Mammary epithelial cell (primary cell): ENCODE measurements at regions not wholly inside any gene's neighbourhood (a gene's known extent, or its start where the extent isn't known, plus 50 kb on each side); places are given as distances from the start of the nearest gene placed in this dataset.

Source experiments
- EZH2 ChIP-seq: IDR thresholded peaks from 2 replicates; pipeline ENCODE4 v1.6.1; 2012; ENCODE audit warnings: low read length, inconsistent platforms, borderline replicate concordance
- TF ChIP-seq, protein P1 (sequence below), 2 donors: IDR thresholded peaks in 1 of 2; conservative IDR thresholded peaks in 1 of 2; 2 replicates each; pipeline ENCODE4 v1.5.1; 2011 to 2012; ENCODE audit warnings: inconsistent platforms in 2 of 2, low read length in 2 of 2, mild to moderate bottlenecking in 2 of 2, control low read depth in 1 of 2, low read depth in 1 of 2; ENCODE audit not compliant: insufficient read depth in 1 of 2; ENCODE audit errors: extremely low read depth in 1 of 2

DNA sequence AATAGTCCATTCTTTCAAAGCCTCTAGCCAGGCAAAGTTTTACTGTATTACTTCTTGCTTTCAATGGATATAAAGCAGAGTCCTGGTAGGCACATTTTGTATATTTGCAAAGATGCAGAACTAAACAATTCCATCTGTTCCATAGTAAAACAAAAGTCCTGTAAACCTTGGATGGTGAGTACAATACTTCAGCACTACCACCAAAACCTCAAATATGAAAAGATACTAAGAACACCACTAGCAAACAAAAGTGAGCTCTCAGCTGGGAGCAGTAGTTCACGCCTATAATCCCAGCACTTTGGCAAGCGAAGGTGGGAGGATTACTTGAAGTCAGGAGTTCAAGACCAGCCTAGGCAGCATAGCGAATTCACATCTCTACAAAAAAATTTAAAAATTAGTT, 195.0 kb downstream of the MSX2 start:
- TF ChIP-seq, protein P1, sequence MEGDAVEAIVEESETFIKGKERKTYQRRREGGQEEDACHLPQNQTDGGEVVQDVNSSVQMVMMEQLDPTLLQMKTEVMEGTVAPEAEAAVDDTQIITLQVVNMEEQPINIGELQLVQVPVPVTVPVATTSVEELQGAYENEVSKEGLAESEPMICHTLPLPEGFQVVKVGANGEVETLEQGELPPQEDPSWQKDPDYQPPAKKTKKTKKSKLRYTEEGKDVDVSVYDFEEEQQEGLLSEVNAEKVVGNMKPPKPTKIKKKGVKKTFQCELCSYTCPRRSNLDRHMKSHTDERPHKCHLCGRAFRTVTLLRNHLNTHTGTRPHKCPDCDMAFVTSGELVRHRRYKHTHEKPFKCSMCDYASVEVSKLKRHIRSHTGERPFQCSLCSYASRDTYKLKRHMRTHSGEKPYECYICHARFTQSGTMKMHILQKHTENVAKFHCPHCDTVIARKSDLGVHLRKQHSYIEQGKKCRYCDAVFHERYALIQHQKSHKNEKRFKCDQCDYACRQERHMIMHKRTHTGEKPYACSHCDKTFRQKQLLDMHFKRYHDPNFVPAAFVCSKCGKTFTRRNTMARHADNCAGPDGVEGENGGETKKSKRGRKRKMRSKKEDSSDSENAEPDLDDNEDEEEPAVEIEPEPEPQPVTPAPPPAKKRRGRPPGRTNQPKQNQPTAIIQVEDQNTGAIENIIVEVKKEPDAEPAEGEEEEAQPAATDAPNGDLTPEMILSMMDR (conservative IDR thresholded peaks at IDR 0.05 in 1 of 2, IDR thresholded peaks at IDR 0.05 in 1 of 2; ENCODE audit: extremely low read depth in 1 of 2, insufficient read depth in 1 of 2, low read depth in 1 of 2, low read length in 2 of 2), result no peak
- no peak for TF ChIP-seq EZH2
